ENCODE measurements at regions not wholly inside any gene's neighbourhood (a gene's known extent, or its start where the extent isn't known, plus 50 kb on each side); places are given as distances from the start of the nearest gene placed in this dataset.

- TF ChIP-seq POLR2A (IDR thresholded peaks at IDR 0.05; ENCODE audit: low read depth, low read length) (no peak), POLR2AphosphoS5 (IDR thresholded peaks at IDR 0.05; ENCODE audit: low read depth, low read length) (no peak)
Observed at GRCh38 chr3:193992425-193993037, 143.4 kb upstream of the HES1 start.
